Natural killer cell (primary cell): ENCODE measurements at regions not wholly inside any gene's neighbourhood (a gene's known extent, or its start where the extent isn't known, plus 50 kb on each side); places are given as distances from the start of the nearest gene placed in this dataset.

ENCODE experiments used
- ATAC-seq, 3 donors: fragments of 150-1000 bp in 2 of 3; fragments of 200-7000 bp in 1 of 3; cut with Tn5 transposase; 1 replicate in 1 of 3; 2 replicates in 2 of 3; pipeline ENCODE4 v1.10.0; 2021; ENCODE audit warnings: mild to moderate bottlenecking in 2 of 3, moderate library complexity in 2 of 3
- DNase-seq, 2 donors: peaks; one replicate each; pipeline versions ENCODE4 v3.0.0 to v3.0.0-alpha.2; 2013 to 2021; ENCODE audit warnings: mixed read lengths in 1 of 2
- H3K27ac ChIP-seq: one replicate; pipeline ENCODE4 v1.5.1; 2013; ENCODE audit warnings: mild to moderate bottlenecking, low read length
- H3K27me3 ChIP-seq: one replicate; pipeline ENCODE4 v1.6.1; 2013; ENCODE audit warnings: low read length; ENCODE audit not compliant: control insufficient read depth, insufficient read depth
- H3K36me3 ChIP-seq: one replicate; pipeline ENCODE4 v1.6.1; 2013; ENCODE audit warnings: low read length; ENCODE audit not compliant: control insufficient read depth, insufficient read depth
- H3K4me1 ChIP-seq: one replicate; pipeline ENCODE4 v1.6.1; 2013; ENCODE audit warnings: low read length; ENCODE audit not compliant: control insufficient read depth, insufficient read depth
- H3K4me3 ChIP-seq: one replicate; pipeline ENCODE4 v1.5.1; 2013; ENCODE audit warnings: low read length
- H3K9me3 ChIP-seq: one replicate; pipeline ENCODE4 v1.6.1; 2013; ENCODE audit warnings: low read length; ENCODE audit not compliant: control insufficient read depth, insufficient read depth
- H3K27ac Mint-ChIP-seq, 2 donors: one replicate each; pipeline ENCODE4 v1.8.0; 2022; ENCODE audit warnings: mild to moderate bottlenecking in 2 of 2, mixed read lengths in 2 of 2, moderate library complexity in 1 of 2
- H3K27me3 Mint-ChIP-seq, 2 donors: one replicate each; pipeline ENCODE4 v1.8.0; 2022; ENCODE audit warnings: low read depth in 2 of 2, mixed read lengths in 2 of 2
- H3K36me3 Mint-ChIP-seq: one replicate; pipeline ENCODE4 v1.8.0; 2022; ENCODE audit warnings: mixed read lengths
- H3K4me1 Mint-ChIP-seq, 2 donors: one replicate each; pipeline ENCODE4 v1.8.0; 2022; ENCODE audit warnings: mixed read lengths in 2 of 2
- H3K4me3 Mint-ChIP-seq: one replicate; pipeline ENCODE4 v1.8.0; 2022; ENCODE audit warnings: mild to moderate bottlenecking, moderate library complexity, mixed read lengths
- H3K9me3 Mint-ChIP-seq, 2 donors: one replicate each; pipeline ENCODE4 v1.8.0; 2022; ENCODE audit warnings: mixed read lengths in 2 of 2
- WGBS: methylation state at CpG from one replicate; pipeline ENCODE4 v1.1.7; 2013; ENCODE audit warnings: missing lambda C conversion rate; ENCODE audit not compliant: insufficient coverage; 5-methylcytosine and 5-hydroxymethylcytosine counted together
- intact Hi-C: fragments of 100-400 bp; cut with micrococcal nuclease; formaldehyde crosslinking; loops from one replicate; pipeline ENCODE4 v1.14.2; 2022
- TF ChIP-seq, protein P1 (sequence below): fragments of 200-600 bp; IDR thresholded peaks from one replicate; pipeline ENCODE4 v1.8.0; 2022; ENCODE audit warnings: antibody characterized with exemption

DNA sequence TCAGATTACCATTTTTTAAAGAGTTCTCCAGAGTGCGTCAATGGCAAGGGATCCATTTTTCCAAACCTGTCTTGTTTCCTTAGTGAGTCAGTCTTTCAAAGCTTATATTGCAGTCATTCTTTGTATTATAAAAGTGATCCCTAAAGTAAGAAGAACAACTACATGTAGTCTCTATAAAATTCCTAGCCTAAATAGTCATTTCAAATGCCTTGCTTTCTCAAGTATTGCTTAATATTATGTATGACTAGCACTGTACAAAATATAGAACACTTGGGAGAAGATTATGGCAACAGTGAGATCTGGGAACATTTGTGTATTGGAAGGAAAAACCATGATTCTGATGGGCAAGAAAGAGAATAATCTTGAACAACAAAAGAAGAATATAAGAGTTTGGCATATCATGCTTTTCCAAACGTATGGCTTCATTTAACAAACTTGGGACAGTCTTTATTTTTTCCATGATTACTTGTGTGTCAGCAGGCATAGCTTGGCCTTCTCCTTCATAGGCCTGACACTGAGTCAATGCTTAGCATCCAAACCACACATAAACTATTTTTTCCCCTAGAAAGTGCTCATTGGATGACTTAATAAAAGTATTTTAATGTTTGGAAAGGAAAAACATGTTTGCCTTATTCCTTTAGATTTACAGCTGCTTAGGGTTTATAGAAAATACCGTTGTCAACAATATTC, 547.4 kb downstream of the LTN1 start:
- peaks cover 15% of the 10 kb centered on the region for H3K36me3 Mint-ChIP-seq
- 81% methylated on average over 2 of the region's 3 CpGs for whole genome bisulfite sequencing

DNA sequence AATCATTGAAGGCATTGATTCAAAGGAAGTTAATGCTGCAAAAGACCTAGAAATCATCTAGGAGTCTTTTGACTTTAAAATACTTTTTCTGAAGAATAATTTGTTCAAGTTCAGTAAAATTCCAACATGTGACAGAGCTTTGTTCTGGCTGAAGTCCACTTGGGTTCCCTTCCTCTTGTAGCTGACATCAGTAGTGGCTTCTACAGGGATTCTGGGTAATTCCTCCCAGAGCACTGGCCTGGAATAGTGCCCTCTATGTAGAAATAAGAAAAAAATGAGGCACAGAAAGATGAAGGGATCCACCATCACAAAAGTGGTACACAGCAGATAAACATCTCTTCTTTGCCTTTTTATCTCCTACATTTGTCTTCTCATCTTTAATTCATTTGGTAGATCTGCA, 548.1 kb downstream of the LTN1 start:
- ATAC-seq (no peak), DNase-seq (no peak)
- no peaks in the 10 kb centered on the region for H3K4me1 Mint-ChIP-seq
- TF ChIP-seq, protein P1, sequence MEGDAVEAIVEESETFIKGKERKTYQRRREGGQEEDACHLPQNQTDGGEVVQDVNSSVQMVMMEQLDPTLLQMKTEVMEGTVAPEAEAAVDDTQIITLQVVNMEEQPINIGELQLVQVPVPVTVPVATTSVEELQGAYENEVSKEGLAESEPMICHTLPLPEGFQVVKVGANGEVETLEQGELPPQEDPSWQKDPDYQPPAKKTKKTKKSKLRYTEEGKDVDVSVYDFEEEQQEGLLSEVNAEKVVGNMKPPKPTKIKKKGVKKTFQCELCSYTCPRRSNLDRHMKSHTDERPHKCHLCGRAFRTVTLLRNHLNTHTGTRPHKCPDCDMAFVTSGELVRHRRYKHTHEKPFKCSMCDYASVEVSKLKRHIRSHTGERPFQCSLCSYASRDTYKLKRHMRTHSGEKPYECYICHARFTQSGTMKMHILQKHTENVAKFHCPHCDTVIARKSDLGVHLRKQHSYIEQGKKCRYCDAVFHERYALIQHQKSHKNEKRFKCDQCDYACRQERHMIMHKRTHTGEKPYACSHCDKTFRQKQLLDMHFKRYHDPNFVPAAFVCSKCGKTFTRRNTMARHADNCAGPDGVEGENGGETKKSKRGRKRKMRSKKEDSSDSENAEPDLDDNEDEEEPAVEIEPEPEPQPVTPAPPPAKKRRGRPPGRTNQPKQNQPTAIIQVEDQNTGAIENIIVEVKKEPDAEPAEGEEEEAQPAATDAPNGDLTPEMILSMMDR: no peak
- intact Hi-C loops: no loop called here
- Histone ChIP-seq H3K4me3 (no peak overlapping the region), H3K27me3 (no peaks in the 10 kb centered on the region), H3K4me1 (no peaks in the 10 kb centered on the region), H3K27ac (no peak overlapping the region), H3K36me3 (no peaks in the 10 kb centered on the region), H3K9me3 (no peaks in the 10 kb centered on the region)
- H3K27me3 Mint-ChIP-seq: no peaks in the 10 kb centered on the region
- peaks cover 15% of the 10 kb centered on the region for H3K36me3 Mint-ChIP-seq
- H3K4me3 Mint-ChIP-seq: no peak overlapping the region
- peaks cover 2 to 3% of the 10 kb centered on the region in 2 donors for H3K9me3 Mint-ChIP-seq
- no peak overlapping the region for H3K27ac Mint-ChIP-seq

More for the DNA sequence above, 547.4 kb downstream of the LTN1 start:
- Histone ChIP-seq H3K4me3 (no peak overlapping the region), H3K27me3 (no peaks in the 10 kb centered on the region), H3K36me3 (no peaks in the 10 kb centered on the region), H3K27ac (no peak overlapping the region), H3K9me3 (no peaks in the 10 kb centered on the region), H3K4me1 (no peaks in the 10 kb centered on the region)
- intact Hi-C loops: no loop called here
- Mint-ChIP-seq H3K9me3 (peaks cover 2 to 3% of the 10 kb centered on the region in 2 donors), H3K4me1 (no peaks in the 10 kb centered on the region), H3K27me3 (no peaks in the 10 kb centered on the region), H3K27ac (no peak overlapping the region), H3K4me3 (no peak overlapping the region)
- DNase-seq (no peak), ATAC-seq (no peak)
- TF ChIP-seq, protein P1: no peak

DNA sequence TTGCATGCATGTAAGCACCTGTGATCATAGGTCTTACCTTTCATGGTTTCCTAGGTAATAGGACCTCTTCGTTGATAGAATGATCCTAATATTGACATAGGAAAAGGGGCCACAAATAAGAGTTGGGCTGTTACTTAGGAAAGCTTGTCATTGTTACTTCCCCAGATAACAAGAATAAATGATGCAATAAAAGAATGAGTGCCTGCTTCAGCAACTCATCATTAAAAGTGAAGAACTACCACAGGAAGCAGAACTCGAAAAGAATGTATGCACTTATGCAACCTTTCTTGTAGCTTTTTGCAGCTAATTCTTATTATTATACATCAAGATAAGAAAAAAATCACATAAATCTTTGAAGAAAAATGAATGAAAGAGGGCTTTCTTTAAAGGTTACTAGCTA, 548.6 kb downstream of the LTN1 start:
- DNase-seq (no peak), ATAC-seq (no peak)
- Mint-ChIP-seq H3K9me3 (peaks cover 2 to 3% of the 10 kb centered on the region in 2 donors), H3K4me1 (no peaks in the 10 kb centered on the region), H3K36me3 (peaks cover 15% of the 10 kb centered on the region), H3K27me3 (no peaks in the 10 kb centered on the region), H3K4me3 (no peak overlapping the region), H3K27ac (no peak overlapping the region)
- H3K4me3 ChIP-seq: no peak overlapping the region
- 63% methylated on average over 2 of the region's 2 CpGs for WGBS
- H3K27ac ChIP-seq: no peak overlapping the region
- intact Hi-C loops: no loop called here
- no peaks in the 10 kb centered on the region for H3K27me3 ChIP-seq
- no peaks in the 10 kb centered on the region for H3K9me3 ChIP-seq
- no peaks in the 10 kb centered on the region for H3K36me3 ChIP-seq
- no peaks in the 10 kb centered on the region for H3K4me1 ChIP-seq
- TF ChIP-seq, protein P1: no peak

DNA sequence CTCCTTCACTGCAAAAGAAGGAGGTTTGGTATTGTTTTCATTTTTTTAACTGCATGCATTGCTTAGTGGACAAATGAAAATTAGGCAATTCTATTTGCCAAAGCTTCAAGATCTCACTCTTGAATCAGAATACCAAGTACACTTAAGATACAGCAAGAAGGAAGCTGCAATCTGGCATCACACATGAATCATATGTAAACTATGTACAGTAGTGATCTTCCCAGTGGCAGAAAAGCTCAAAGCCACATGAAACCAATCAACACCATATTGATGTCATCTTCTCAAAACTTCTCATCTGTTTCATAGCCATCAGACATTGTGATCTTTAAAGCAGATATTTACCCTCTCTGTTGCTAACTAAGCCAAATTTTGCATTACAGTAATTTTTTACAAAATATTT, 550.1 kb downstream of the LTN1 start:
- Histone ChIP-seq H3K27ac (no peak overlapping the region), H3K4me3 (no peak overlapping the region), H3K27me3 (no peaks in the 10 kb centered on the region), H3K4me1 (no peaks in the 10 kb centered on the region), H3K36me3 (no peaks in the 10 kb centered on the region), H3K9me3 (no peaks in the 10 kb centered on the region)
- Mint-ChIP-seq H3K27ac (no peak overlapping the region), H3K36me3 (peaks cover 15% of the 10 kb centered on the region), H3K9me3 (peaks cover 2 to 3% of the 10 kb centered on the region in 2 donors), H3K27me3 (no peaks in the 10 kb centered on the region), H3K4me3 (no peak overlapping the region), H3K4me1 (no peaks in the 10 kb centered on the region)
- TF ChIP-seq, protein P1: no peak
- intact Hi-C loops: no loop called here
- no peak for DNase-seq
- no peak for ATAC-seq
